COLO668 (cell line): ENCODE measurements at regions not wholly inside any gene's neighbourhood (a gene's known extent, or its start where the extent isn't known, plus 50 kb on each side); places are given as distances from the start of the nearest gene placed in this dataset.
"Not testable (repeated sequence)": the region's sequence is repeated elsewhere in the genome, so short reads cannot be mapped to it uniquely, and the experiment has no call there.

ENCODE experiments used
- DNase-seq: peaks from one replicate; lab custom pipeline; 2025; ENCODE audit not compliant: unreplicated experiment; lab: John Stamatoyannopoulos, UW

DNA sequence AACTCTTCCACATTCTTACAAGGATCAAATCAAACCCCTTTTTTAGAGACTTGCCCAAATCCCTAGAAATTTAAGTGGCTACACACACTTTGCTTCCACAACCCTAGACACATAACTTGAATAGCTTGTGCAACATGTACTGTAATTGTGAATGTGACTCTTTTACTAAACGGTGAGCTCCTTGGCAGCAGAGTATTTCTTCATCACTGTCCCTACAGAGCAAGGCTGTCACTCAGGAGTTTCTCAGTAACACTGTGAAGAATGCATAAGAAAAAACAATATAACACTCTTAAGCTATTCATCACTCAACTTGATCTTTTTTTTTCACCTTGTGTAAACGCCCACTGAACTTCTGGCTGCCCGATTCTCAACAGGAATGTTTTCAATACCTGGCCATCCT lies 53.8 kb upstream of the ADAMTS18 start:
- DNase-seq, result no peak

DNA sequence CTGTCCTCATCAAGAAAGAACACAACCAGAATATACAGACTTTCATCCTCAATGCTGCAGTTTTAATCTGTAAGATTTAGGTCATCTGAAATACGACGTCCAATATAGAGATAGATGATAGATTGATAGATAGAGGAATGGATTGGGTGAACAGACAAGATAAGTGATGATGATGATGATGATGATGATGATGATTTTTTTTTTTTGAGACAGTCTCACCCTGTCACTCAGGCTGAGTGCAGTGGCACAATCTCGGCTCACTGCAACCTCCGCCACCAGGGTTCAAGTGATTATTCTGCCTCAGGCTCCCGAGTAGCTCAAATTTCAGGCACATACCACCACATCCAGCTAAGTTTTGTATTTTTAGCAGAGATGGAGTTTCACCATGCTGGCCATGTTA lies 56.3 kb upstream of the ADAMTS18 start:
- no peak for DNase-seq

GRCh38 chr16:77496934-77497333 lies 62.1 kb upstream of the ADAMTS18 start:
- no peak for DNase-seq

GRCh38 chr16:77499373-77500285 lies 64.8 kb upstream of the ADAMTS18 start:
- no peak for DNase-seq

DNA sequence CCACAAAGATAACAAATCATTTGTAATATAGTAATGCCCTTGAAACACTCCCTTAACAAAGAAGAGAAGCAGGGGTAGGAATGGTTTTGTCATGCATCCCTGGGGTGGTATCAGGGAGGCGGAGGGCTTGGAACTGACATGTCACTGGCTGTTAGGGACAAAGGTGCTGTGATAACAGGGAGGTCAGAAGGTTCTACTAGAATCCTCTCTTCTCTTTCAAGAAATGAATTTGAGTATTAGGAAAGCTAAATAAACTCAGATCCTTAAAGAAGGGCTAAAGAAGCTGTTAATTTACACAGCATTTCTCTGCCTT lies 65.4 kb upstream of the ADAMTS18 start:
- no peak for DNase-seq

GRCh38 chr16:77500934-77501664 lies 66.3 kb upstream of the ADAMTS18 start:
- no peak for DNase-seq

- no peak for DNase-seq
Observed at GRCh38 chr16:77502448-77502847, 67.6 kb upstream of the ADAMTS18 start.

DNA sequence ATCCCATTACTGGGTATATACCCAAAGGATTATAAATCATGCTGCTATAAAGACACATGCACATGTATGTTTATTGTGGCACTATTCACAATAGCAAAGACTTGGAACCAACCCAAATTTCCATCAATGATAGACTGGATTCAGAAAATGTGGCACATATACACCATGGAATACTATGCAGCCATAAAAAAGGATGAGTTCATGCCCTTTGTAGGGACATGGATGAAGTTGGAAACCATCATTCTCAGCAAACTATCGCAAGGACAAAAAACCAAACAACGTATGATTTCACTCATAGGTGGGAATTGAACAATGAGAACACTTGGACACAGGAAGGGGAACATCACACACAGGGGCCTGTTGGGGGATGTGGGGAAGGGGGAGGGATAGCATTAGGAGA lies 71.7 kb upstream of the ADAMTS18 start:
- not testable (repeated sequence) for DNase-seq

DNA sequence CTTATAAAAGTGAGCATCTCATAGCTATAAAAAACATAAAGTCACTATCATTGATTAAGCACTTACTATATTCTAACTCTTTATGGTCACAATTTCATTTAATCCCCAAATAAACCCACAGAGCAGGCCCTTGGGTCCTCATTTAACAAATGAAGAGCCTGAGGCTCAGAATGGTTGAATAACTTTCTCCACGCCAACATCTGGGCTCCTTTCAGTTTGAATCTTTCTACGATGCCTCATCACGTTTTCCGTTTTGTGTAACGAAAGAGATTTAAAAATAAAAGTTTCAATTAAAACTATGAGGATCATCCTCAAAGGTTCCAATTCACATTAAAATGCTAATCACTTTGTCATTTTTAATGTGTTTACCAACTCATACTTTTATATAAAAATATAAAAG lies 74.2 kb upstream of the ADAMTS18 start:
- no peak for DNase-seq

DNA sequence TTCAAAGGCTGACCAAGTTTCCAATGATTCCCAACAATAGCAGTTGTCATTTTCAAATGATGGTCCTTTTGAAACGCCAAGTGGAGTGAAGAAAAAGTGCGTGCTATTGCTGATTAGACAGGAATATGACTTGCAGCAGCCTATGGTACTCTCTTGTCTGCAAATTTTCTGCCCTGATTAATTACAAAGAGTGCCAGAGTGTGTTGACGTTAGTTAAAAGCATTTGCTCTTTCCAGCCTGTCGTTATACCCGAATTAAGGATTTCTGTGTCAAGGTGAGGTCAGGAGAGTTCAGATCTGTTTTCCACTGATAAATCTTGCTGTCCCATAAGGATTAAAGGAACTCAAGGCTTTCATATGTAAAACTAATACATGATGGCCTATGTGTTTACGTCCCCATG lies 75.0 kb upstream of the ADAMTS18 start:
- DNase-seq, result no peak

- no peak for DNase-seq
Observed at GRCh38 chr16:77511053-77511452, 76.2 kb upstream of the ADAMTS18 start.

- DNase-seq, result no peak
Observed at GRCh38 chr16:77514500-77515220, 79.8 kb upstream of the ADAMTS18 start.

GRCh38 chr16:77525226-77525625 lies 90.4 kb upstream of the ADAMTS18 start:
- DNase-seq, result peak; percentile 53

DNA sequence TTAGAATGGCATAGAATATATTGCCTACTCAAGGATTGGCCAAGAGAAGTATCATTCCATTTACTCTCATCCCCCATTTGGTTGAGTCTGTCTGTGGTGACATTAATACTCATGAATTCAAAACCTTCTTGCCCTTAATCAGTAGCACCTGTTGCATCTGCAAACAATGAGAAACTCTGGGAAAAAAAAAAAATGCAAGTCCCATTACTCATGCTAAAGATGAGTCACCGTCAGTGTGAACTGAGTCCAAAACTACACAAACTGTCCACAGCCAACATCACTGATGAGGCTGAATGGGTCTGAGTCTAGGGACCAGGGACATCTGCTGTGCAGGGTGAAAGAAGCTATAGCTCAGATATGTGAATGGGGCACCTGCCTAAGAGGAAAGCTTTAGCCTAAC lies 96.9 kb upstream of the ADAMTS18 start:
- DNase-seq, result peak; percentile 62

DNA sequence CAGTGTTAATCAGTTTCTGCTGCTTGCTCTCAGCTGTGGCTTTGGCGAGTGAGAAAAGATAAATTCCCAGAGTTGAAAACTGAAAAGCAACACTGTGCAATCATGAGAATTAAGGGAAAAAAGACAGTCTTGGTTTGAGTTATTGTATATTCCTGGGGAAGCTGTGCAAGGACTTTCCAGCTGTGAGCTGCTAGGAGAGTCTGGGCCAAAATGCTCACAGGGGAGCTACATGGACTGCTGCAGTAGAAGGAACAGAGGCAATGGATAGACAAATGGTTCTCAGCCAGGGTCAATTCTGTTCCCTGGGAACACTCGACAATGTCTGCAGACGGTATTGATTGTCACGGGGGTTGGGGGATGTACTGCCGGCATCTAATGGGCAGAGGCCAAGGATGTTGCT lies 102.0 kb upstream of the ADAMTS18 start:
- DNase-seq, result no peak

- DNase-seq, result no peak
Observed at GRCh38 chr16:77539421-77540034, 104.7 kb upstream of the ADAMTS18 start.

DNA sequence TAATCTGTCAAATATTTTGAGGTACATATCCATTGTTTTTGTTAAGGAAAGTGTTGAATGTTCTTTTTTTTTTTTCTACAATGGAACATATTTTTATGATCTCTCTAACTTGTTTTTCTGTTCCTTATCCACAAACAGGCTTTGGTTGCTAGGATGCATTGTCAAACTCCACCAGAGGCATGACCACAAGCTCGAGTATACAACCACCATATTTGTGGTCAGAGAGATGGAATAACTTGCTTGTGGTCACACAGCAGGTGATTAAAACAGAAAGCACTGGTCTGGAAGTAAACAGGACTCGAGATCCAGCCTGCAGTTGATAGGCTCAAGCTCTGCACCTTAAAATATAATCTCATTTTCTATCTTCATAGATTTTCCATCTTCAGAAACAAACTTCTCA lies 105.8 kb upstream of the ADAMTS18 start:
- peak; percentile 32 for DNase-seq

GRCh38 chr16:77541165-77541564 lies 106.3 kb upstream of the ADAMTS18 start:
- no peak for DNase-seq

DNA sequence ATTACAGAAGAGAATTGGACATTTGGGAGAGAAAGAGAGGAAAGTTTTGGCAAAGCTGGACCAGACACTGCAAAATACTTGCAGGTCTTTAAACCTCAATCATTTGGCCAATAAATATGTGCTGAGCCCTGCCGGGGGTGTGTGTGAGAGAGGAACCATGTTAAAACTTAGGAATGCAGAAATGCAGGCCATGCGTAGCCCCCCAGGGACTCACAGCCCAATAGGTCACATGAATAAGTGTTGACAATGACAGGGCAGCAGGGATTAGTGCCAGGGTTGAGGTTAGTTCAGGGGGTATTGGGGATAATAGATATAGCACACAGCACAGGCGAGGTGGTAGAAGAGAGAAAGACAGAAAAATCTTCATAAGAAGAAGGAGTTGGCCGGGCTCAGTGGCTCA lies 113.3 kb upstream of the ADAMTS18 start:
- no peak for DNase-seq

GRCh38 chr16:77548766-77549165 lies 113.9 kb upstream of the ADAMTS18 start:
- no peak for DNase-seq

DNA sequence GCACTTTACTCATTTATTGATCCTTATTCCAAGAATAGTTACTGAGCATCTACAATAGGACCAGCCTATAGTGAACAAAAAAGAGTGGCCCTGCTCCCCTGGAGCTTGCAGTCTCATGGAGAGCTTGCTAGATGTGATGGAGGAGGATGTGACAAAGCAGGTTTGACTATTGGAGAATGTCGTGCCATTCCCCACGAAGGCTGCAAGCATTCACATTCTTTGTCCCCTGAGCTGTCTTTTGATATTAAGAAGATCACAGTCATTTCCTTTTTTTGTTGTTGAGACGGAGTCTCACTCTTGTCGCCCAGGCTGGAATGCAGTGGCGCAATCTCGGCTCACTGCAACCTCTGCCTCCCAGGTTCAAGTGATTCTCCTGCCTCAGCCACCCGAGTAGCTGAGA lies 115.0 kb upstream of the ADAMTS18 start:
- no peak for DNase-seq
